HG02588 (cell line): ENCODE measurements at regions not wholly inside any gene's neighbourhood (a gene's known extent, or its start where the extent isn't known, plus 50 kb on each side); places are given as distances from the start of the nearest gene placed in this dataset.
"Not testable (repeated sequence)": the region's sequence is repeated elsewhere in the genome, so short reads cannot be mapped to it uniquely, and the experiment has no call there.

Experiments used
- ATAC-seq: cut with Tn5 transposase; IDR thresholded peaks from one replicate; pipeline ENCODE4 v1.9.1; 2021; ENCODE audit warnings: mild to moderate bottlenecking, moderate library complexity; ENCODE audit not compliant: unreplicated experiment

DNA sequence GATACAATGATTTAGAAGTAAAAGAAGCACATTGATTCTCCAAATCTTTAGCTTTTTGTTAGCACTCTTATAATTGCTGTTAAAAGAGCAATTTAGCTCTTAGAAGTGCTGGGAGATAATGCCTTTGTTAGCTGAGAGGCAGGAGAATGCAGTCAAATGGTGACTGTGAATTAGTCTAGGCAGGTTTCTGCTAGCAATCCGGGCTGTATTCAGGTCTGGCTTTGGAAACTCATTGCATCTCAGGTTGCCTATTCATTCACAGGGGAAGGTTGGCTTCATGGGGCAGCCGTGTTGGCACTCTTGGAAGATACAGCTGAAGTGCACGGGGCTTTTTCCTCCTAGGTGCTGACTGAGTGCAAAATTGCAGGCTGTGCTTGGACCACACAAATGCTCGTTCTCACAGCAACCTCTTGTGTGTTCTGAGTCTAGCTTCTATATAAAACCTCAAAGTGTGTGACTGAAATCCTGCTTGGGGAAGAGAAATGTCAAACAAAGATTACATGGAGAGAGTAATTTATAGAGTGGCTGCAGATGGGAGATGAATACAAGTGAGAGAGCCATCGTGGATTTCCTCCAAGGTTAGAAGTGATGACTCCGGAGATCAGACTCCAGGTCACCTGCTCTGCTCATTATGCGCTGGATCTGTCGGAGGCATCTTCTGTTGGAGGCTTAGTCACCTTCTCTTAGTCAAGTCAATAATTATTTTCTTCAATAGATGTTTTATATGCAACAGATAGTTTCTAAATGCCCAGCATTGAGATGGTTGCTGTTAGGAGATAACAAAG, 167.8 kb downstream of the PMAIP1 start:
- no peak for ATAC-seq

DNA sequence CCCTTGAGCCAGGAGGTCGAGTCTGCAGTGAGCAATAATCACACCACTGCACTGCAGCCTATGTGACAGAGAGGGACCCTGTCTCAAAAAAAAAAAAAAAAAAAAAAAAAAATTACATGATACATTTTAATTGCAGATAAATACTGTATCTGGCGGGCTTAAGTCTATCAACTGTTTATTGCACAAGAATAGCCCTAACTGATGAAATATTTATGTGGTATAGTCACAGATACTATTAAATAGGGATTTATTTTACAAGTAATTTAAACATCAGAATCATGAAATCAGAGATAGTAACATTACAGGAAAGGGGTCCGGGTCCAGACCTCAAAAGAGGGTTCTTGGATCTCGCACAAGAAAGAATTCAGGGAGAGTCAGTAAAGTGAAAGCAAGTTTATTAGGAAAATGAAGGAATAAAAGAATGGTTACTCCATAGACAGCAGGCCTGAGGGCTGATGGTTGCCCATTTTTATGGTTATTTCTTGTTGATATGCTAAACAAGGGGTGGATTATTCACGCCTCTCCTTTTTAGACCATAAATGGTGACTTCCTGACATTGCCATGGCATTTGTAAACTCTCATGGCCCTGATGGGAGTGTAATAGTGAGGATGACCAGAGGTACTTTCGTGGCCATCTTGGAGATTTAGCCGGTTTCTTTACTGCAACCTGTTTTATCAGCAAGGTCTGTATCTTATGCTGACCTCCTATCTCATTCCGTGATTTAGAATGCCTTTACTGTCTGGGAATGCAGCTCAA, 166.6 kb downstream of the PMAIP1 start:
- ATAC-seq: no peak

DNA sequence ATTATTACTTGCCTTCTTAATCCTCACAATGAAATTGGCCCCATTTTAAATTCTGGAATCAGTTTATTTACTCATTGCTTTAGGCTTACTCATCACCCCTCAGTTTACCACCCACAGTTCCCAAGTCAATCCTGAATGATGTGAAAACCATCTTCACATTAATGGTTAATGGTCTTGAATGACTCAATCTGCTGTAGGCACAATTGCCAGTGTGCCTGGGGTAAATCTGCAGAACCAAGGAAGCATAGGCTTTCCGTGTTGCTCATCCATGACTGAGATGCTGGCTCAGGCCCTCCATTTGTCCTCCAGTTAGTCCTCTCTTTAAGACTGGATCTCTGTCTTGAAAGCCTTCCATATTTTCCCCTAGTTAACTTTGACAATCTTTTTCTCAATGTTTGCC, 164.5 kb downstream of the PMAIP1 start:
- ATAC-seq: no peak

- ATAC-seq: not testable (repeated sequence)
Measured at GRCh38 chr18:60062831-60063230, 163.0 kb downstream of the PMAIP1 start.

DNA sequence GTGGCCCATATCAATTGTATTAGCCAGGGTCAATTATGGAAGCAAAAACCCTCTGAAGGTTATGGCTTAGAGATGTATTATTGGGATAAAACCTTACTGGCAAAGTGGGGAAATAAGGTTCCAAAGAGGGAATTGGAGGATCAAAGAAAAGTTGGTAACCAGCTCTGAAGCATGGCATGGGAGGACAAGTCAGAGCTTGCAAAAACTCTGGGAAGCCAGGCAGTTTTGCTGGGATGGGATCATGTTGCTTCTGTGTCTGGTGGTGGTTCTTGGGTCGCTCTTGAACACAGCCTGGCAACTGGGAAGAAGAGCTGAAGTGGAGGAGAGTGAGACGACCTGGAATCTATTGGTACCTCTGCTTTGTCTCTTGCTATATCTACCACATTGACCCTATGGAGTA, 162.6 kb downstream of the PMAIP1 start:
- no peak for ATAC-seq

DNA sequence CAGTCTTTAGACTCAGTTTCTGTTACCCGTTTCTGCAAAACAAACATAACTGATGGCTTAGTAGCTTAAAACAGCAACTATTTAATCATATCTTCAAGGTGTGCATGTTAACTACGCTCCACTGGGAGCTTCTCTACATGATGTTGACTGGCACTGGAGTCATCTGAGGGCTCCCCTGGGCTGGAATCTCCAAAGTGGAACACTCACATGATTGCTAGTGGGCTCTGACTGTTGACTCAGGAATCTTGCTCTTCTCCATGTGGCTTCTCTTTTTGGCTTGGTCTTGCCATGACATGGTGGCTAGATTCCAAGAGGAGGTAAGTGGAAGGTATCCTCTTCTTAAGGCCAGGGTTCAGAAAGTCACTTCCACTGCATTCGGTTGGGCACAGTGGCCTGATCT, 160.8 kb downstream of the PMAIP1 start:
- ATAC-seq: no peak

DNA sequence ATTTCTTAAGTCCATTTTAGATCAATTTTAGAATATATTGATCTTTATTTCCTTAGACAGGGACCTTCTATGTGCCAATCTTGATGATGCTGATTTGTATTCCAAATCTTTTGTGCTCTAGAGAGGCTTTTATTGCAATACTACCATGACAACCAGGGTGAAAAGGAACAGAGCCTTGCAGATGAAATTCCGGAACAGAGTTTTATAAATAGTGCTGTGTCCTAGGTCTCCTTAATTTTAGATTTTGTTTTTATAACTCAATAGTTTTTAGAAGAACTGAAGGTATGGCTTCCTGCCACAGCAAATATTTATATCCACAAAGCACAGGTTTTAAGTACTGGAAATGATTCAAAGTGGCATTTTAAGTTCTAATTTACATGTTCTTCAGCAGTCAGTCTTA, 160.2 kb downstream of the PMAIP1 start:
- no peak for ATAC-seq

DNA sequence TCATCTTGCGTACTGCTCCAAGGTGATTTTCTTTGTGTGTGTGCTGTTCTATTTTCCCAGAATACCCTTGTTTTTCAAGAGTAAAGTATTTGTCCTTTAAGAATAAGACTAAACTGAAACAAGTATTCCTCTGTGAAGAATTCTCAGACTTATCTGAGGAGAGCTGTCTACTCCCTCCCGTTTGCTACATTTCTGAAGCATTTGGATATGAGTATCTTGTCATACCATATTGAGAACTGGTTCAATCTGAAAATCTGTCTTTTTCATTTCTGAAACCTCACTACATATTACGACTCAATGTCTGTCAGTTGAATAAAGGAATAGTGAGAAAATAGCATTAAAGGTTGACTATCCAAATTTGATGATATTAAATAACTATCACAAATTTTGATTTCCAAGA, 159.4 kb downstream of the PMAIP1 start:
- ATAC-seq: no peak

DNA sequence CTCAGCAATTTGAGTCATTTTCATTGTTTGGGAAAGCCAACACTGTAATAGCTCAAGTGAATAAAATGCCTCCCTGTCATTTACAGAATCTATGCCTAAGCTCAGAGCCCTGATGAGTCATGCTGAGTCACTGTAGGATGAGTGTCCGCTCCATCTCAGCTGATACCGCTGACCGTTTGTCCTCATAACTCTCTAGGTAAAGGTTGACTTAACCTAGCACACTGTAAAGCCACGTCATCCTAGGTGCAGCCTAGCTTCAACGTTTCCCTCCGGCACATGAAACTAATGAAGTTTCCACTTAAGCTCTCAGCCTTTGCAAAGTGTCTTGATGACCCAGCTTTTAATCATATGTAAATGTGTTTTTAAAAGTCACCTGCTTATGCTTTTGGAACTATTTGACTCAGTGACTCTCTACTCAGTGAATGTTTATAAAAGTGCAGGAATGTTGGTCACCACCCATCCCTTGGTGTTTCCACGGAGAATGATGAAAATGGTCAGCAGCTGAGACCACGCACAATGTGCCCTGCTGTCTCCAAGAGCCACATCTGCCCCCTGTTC, 154.0 kb downstream of the PMAIP1 start:
- ATAC-seq: no peak

GRCh38 chr18:60050821-60051220, 151.0 kb downstream of the PMAIP1 start:
- no peak for ATAC-seq

GRCh38 chr18:60049172-60049571, 149.4 kb downstream of the PMAIP1 start:
- no peak for ATAC-seq

GRCh38 chr18:60047556-60047955, 147.8 kb downstream of the PMAIP1 start:
- no peak for ATAC-seq

GRCh38 chr18:60044290-60045006, 144.7 kb downstream of the PMAIP1 start:
- no peak for ATAC-seq

- no peak for ATAC-seq
Measured at GRCh38 chr18:60040971-60041370, 141.2 kb downstream of the PMAIP1 start.

DNA sequence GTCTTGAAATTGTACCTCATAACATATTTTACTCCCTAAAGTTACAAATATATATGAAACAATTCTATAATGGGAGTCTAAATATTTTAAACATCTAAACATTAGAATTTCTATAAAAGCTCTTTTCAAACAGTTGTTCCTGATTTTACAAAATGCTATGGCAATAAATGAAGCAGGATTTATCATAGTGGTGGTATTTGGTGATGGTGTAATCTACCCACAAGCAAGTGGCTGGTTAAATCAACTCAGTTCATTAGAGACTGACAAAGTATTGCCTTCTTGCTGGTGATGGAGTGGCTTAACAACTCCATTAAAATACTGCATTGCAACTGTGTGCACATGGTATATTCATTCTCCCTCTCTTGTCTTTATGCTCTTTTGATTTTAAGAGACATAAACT, 138.9 kb downstream of the PMAIP1 start:
- ATAC-seq: no peak

- no peak for ATAC-seq
Measured at GRCh38 chr18:60027397-60027796, 127.6 kb downstream of the PMAIP1 start.

- ATAC-seq: no peak
Measured at GRCh38 chr18:60024857-60025256, 125.1 kb downstream of the PMAIP1 start.

GRCh38 chr18:60024345-60024744, 124.5 kb downstream of the PMAIP1 start:
- ATAC-seq: no peak

- no peak for ATAC-seq
Measured at GRCh38 chr18:60022671-60023276, 123.0 kb downstream of the PMAIP1 start.

GRCh38 chr18:60021556-60021955, 121.8 kb downstream of the PMAIP1 start:
- no peak for ATAC-seq
